ENCODE measurements at regions not wholly inside any gene's neighbourhood (a gene's known extent, or its start where the extent isn't known, plus 50 kb on each side); places are given as distances from the start of the nearest gene placed in this dataset.

GRCh38 chr12:69062621-69063237 is 129.8 kb upstream of the CPM start (continued):
- TF ChIP-seq ZBTB40 (IDR thresholded peaks at IDR 0.05; ENCODE audit: borderline replicate concordance) (no peak), NR2F1 (conservative IDR thresholded peaks at IDR 0.05) (no peak), MTA2 (IDR thresholded peaks at IDR 0.05; ENCODE audit: low read depth) (no peak), SUPT20H (IDR thresholded peaks at IDR 0.05; ENCODE audit: borderline replicate concordance, control insufficient read depth, low read depth, low read length) (no peak), CBX3 (IDR thresholded peaks at IDR 0.05; ENCODE audit: borderline replicate concordance, low read depth) (no peak), RUNX3 (IDR thresholded peaks at IDR 0.05; ENCODE audit: low read length) (no peak)
- TF ChIP-seq, protein P1, sequence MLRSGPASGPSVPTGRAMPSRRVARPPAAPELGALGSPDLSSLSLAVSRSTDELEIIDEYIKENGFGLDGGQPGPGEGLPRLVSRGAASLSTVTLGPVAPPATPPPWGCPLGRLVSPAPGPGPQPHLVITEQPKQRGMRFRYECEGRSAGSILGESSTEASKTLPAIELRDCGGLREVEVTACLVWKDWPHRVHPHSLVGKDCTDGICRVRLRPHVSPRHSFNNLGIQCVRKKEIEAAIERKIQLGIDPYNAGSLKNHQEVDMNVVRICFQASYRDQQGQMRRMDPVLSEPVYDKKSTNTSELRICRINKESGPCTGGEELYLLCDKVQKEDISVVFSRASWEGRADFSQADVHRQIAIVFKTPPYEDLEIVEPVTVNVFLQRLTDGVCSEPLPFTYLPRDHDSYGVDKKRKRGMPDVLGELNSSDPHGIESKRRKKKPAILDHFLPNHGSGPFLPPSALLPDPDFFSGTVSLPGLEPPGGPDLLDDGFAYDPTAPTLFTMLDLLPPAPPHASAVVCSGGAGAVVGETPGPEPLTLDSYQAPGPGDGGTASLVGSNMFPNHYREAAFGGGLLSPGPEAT (IDR thresholded peaks at IDR 0.05; ENCODE audit: low read depth) = no peak
